ENCODE measurements at regions not wholly inside any gene's neighbourhood (a gene's known extent, or its start where the extent isn't known, plus 50 kb on each side); places are given as distances from the start of the nearest gene placed in this dataset.

DNA sequence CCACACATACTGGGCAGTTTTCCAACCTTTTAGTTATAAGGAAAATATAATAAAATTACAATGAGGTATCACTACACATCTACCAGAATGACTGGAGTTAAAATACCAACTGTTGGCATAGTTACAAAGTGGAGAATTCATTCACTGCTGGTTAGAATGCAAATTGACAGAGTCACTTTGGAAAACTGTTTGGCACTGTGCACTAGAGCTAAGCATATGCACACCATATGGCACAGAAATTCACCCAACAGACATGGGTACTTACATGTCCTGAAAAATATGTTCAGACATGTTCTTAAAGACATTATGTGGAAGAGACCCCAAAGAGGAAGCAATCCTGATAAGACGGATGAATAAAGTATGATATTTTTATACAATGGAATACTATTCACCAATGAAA lies 686.1 kb upstream of the RAB6C start:
- Histone ChIP-seq H3K4me3 (ENCODE audit: insufficient read depth, low read length, poor library complexity, severe bottlenecking) (no peak overlapping the region), H2AFZ (ENCODE audit: low read depth, low read length, severe bottlenecking) (no peak overlapping the region), H3K4me2 (ENCODE audit: low read depth, low read length, poor library complexity, severe bottlenecking) (no peak overlapping the region), H3K27ac (ENCODE audit: low read depth, low read length) (no peak overlapping the region), H3K9me3 (ENCODE audit: insufficient read depth, low read length) (no peaks in the 10 kb centered on the region), H4K20me1 (ENCODE audit: low read depth, low read length) (no peaks in the 10 kb centered on the region), H3K9ac (ENCODE audit: low read length) (no peak overlapping the region), H3F3A (ENCODE audit: insufficient read depth) (no peaks in the 10 kb centered on the region), H3K27me3 (ENCODE audit: low read length) (no peaks in the 10 kb centered on the region), H3K36me3 (ENCODE audit: low read length) (no peaks in the 10 kb centered on the region), H3K79me2 (ENCODE audit: insufficient read depth, low read length) (no peaks in the 10 kb centered on the region), H3K9me2 (replicated peaks; ENCODE audit: insufficient read depth, low read length) (no peaks in the 10 kb centered on the region)
- TF ChIP-seq, protein P1, sequence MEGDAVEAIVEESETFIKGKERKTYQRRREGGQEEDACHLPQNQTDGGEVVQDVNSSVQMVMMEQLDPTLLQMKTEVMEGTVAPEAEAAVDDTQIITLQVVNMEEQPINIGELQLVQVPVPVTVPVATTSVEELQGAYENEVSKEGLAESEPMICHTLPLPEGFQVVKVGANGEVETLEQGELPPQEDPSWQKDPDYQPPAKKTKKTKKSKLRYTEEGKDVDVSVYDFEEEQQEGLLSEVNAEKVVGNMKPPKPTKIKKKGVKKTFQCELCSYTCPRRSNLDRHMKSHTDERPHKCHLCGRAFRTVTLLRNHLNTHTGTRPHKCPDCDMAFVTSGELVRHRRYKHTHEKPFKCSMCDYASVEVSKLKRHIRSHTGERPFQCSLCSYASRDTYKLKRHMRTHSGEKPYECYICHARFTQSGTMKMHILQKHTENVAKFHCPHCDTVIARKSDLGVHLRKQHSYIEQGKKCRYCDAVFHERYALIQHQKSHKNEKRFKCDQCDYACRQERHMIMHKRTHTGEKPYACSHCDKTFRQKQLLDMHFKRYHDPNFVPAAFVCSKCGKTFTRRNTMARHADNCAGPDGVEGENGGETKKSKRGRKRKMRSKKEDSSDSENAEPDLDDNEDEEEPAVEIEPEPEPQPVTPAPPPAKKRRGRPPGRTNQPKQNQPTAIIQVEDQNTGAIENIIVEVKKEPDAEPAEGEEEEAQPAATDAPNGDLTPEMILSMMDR (IDR thresholded peaks at IDR 0.05; ENCODE audit: insufficient read depth, low read length, poor library complexity, severe bottlenecking), result no peak
- no peak for TF ChIP-seq EZH2phosphoT487 (conservative IDR thresholded peaks at IDR 0.05; ENCODE audit: low read length)

GRCh38 chr2:129296396-129296795 lies 683.1 kb upstream of the RAB6C start:
- no peaks in the 10 kb centered on the region for H3K79me2 ChIP-seq (ENCODE audit: insufficient read depth, low read length)
- no peaks in the 10 kb centered on the region for H3K9me3 ChIP-seq (ENCODE audit: insufficient read depth, low read length)
- no peak overlapping the region for H3K4me3 ChIP-seq (ENCODE audit: insufficient read depth, low read length, poor library complexity, severe bottlenecking)
- H4K20me1 ChIP-seq (ENCODE audit: low read depth, low read length), result no peaks in the 10 kb centered on the region
- H3K27ac ChIP-seq (ENCODE audit: low read depth, low read length), result no peak overlapping the region
- H3K4me2 ChIP-seq (ENCODE audit: low read depth, low read length, poor library complexity, severe bottlenecking), result no peak overlapping the region
- H3K36me3 ChIP-seq (ENCODE audit: low read length), result no peaks in the 10 kb centered on the region
- no peak overlapping the region for H2AFZ ChIP-seq (ENCODE audit: low read depth, low read length, severe bottlenecking)
- H3K9ac ChIP-seq (ENCODE audit: low read length), result no peak overlapping the region
- no peaks in the 10 kb centered on the region for H3F3A ChIP-seq (ENCODE audit: insufficient read depth)
- H3K27me3 ChIP-seq (ENCODE audit: low read length), result no peaks in the 10 kb centered on the region
- H3K9me2 ChIP-seq (replicated peaks; ENCODE audit: insufficient read depth, low read length), result no peaks in the 10 kb centered on the region
- TF ChIP-seq EZH2phosphoT487 (conservative IDR thresholded peaks at IDR 0.05; ENCODE audit: low read length), result no peak
- TF ChIP-seq, protein P1 (IDR thresholded peaks at IDR 0.05; ENCODE audit: insufficient read depth, low read length, poor library complexity, severe bottlenecking), result no peak

DNA sequence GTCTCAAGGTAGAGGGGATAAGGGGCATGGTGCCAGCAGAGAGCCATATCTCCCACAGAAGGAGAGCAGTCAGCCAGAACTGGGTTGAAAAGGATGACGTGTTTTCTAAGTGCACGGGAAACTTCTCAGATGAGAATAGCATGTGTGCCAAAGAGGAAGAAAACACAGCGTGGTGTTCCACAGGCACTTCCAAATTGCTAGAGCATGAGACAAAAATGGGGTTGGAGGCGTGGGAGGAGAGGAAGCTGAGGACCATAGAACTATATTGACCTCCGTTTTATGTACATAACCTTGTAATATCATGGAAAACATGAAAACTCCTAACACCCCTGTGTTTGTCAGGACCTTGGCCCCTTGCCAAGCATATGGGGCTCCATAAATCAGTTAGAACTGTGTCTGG lies 682.7 kb upstream of the RAB6C start:
- Histone ChIP-seq H3K79me2 (ENCODE audit: insufficient read depth, low read length) (no peaks in the 10 kb centered on the region), H3F3A (ENCODE audit: insufficient read depth) (no peaks in the 10 kb centered on the region), H3K4me3 (ENCODE audit: insufficient read depth, low read length, poor library complexity, severe bottlenecking) (no peak overlapping the region), H3K27ac (ENCODE audit: low read depth, low read length) (no peak overlapping the region), H3K9me2 (replicated peaks; ENCODE audit: insufficient read depth, low read length) (no peaks in the 10 kb centered on the region), H2AFZ (ENCODE audit: low read depth, low read length, severe bottlenecking) (no peak overlapping the region), H3K4me2 (ENCODE audit: low read depth, low read length, poor library complexity, severe bottlenecking) (no peak overlapping the region), H3K36me3 (ENCODE audit: low read length) (no peaks in the 10 kb centered on the region), H3K27me3 (ENCODE audit: low read length) (no peaks in the 10 kb centered on the region), H4K20me1 (ENCODE audit: low read depth, low read length) (no peaks in the 10 kb centered on the region), H3K9ac (ENCODE audit: low read length) (no peak overlapping the region), H3K9me3 (ENCODE audit: insufficient read depth, low read length) (no peaks in the 10 kb centered on the region)
- TF ChIP-seq, protein P1 (IDR thresholded peaks at IDR 0.05; ENCODE audit: insufficient read depth, low read length, poor library complexity, severe bottlenecking), result no peak
- TF ChIP-seq EZH2phosphoT487 (conservative IDR thresholded peaks at IDR 0.05; ENCODE audit: low read length), result no peak
